ENCODE measurements at regions not wholly inside any gene's neighbourhood (a gene's known extent, or its start where the extent isn't known, plus 50 kb on each side); places are given as distances from the start of the nearest gene placed in this dataset.

DNA sequence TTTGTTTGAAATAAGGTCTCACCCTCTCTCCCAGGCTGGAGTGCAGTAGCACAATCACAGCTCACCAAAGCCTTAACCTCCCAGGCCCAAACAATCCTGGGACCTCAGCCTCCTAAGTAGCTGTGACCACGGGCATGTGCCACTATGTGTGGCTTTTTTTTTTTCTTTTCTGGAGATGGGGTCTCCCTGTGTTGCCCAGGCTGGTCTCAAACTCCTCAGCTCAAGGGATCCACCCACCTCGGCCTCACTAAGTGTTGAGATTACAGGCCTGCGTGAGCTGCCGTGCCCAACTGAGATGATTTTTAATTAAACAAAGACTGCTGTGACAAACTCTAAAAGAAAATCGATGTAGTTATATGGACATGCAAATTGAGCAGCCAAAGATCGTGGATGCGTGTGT is 768.4 kb upstream of the ADGRL2 start:
- DNase-seq, result no peak

GRCh38 chr1:81030441-81030840 is 770.3 kb upstream of the ADGRL2 start:
- no peak for DNase-seq

- DNase-seq, result no peak
Observed at GRCh38 chr1:81029266-81029665, 771.5 kb upstream of the ADGRL2 start.

- no peak for DNase-seq
Observed at GRCh38 chr1:81023187-81023724, 777.5 kb upstream of the ADGRL2 start.

GRCh38 chr1:81021134-81021533 is 779.6 kb upstream of the ADGRL2 start:
- no peak for DNase-seq

DNA sequence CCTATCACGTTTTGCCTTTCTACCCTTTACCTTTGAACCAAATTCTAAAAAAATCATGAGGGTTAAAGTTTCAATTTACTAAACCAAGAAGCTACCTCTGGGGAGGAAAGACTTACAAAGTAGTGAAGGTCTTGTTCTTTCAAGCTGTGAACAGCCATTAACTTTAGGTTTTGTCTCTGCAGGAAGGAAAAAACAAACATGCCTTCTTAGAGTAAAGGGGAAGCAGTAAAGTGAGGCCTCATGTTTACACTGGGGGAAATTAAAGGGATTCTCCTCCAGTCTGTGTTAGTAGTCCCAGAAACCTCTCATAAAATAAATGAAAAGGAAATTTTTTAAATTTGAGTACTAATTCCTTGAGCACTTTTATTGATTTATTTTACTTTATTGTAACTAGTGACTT is 780.2 kb upstream of the ADGRL2 start:
- no peak for DNase-seq

- no peak for DNase-seq
Observed at GRCh38 chr1:81010126-81010525, 790.6 kb upstream of the ADGRL2 start.

- no peak for DNase-seq
Observed at GRCh38 chr1:81008293-81008692, 792.4 kb upstream of the ADGRL2 start.

DNA sequence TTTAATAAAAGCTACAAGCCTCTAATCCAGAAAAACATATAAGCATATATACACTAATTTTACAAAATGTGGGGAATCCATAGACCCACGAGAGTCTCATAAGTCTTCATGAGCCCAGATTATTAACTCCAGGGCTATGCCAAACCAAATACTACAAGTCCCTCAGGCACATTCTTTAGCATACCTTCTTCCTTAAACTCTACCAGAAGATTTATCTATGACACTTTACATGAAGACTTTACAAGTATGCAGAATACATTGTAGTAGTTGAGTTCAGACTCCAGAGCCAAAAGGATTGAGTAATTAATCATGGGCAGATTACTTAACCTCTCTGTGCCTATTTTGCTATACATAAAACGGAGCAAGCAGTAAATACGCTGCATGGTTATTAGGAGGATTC is 793.7 kb upstream of the ADGRL2 start:
- no peak for DNase-seq

DNA sequence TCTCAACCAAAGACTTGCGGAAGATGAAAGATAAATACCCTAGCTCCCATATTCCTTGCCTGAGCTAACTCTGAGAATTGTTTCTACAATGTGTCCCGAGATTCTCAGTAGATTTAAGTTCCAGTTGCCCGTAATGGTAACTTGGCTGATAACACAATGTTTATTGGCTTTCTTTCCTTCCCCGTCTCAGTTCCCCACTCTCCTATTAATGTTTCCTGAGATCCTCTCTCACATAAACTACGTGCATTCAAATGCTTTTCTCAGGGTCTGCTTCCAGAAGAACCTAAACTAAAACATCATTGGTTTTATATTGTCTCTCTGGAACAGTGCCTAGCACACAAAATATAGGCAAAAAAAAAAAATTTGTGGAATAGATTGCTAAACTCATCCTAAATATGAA is 794.2 kb upstream of the ADGRL2 start:
- no peak for DNase-seq

DNA sequence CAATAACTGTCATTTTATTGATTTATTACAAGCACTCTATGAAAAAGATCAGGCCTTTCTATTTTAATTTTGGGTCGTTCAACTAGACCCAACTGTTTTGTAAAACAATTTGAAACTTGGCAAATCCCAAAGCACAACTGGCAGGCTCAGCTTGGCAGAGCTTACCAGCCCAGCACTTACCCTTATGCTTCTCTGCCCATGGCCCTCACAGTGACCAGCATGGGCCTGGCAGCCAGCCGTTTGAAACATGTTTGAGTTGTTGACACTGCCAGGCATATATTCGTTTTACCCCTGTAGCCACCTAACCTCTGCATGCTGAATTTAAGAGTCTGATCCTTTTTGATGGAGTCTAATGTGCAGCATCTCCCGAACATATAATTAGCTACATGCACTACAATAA is 796.7 kb upstream of the ADGRL2 start:
- DNase-seq, result no peak

GRCh38 chr1:80994934-80995333 is 805.8 kb upstream of the ADGRL2 start:
- DNase-seq, result no peak

- DNase-seq, result no peak
Observed at GRCh38 chr1:80994038-80994437, 806.7 kb upstream of the ADGRL2 start.

- DNase-seq, result no peak
Observed at GRCh38 chr1:80993154-80993980, 807.4 kb upstream of the ADGRL2 start.

DNA sequence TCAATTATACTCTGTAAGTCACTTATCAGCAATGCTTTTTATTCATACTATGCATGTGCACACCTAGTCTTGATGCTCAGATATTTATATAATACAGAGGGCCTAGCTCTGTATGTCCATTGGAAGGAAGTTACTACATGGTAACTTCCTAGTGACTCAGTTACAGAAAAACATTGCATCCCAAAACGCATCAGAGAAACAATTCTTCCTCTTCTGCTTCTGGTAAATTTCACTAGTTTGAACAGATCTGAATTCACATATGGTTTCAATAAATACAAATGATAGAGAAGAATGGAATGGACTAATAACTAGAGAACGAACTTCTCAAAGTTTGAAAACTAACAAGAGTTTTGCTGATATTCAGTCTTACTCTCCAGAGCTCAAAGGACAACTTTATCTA is 811.3 kb upstream of the ADGRL2 start:
- no peak for DNase-seq

- no peak for DNase-seq
Observed at GRCh38 chr1:80988926-80989325, 811.8 kb upstream of the ADGRL2 start.

- DNase-seq, result no peak
Observed at GRCh38 chr1:80987824-80988223, 812.9 kb upstream of the ADGRL2 start.

- DNase-seq, result no peak
Observed at GRCh38 chr1:80987106-80987505, 813.6 kb upstream of the ADGRL2 start.

GRCh38 chr1:80982831-80983230 is 817.9 kb upstream of the ADGRL2 start:
- no peak for DNase-seq

GRCh38 chr1:80973101-80973500 is 827.6 kb upstream of the ADGRL2 start:
- no peak for DNase-seq

DNA sequence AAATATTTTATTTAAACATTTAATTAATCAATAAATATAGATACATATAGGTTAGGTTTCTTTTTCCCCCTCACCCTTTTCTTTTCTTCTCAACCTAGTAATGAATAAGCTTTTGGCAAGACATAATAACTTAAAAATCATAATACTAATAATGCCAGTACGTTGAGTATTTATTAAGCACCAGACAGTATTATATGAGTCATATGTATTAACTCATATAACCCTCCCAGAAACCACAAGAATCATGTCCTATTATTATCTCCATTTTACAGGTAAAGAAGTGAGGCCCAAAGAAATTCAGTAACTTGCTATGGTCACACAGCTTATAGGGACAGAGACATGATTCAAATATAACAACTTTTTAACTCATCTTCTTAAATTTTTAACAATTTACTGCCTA is 834.5 kb upstream of the ADGRL2 start:
- DNase-seq, result no peak

GRCh38 chr1:80962564-80962963 is 838.2 kb upstream of the ADGRL2 start:
- DNase-seq, result no peak

DNA sequence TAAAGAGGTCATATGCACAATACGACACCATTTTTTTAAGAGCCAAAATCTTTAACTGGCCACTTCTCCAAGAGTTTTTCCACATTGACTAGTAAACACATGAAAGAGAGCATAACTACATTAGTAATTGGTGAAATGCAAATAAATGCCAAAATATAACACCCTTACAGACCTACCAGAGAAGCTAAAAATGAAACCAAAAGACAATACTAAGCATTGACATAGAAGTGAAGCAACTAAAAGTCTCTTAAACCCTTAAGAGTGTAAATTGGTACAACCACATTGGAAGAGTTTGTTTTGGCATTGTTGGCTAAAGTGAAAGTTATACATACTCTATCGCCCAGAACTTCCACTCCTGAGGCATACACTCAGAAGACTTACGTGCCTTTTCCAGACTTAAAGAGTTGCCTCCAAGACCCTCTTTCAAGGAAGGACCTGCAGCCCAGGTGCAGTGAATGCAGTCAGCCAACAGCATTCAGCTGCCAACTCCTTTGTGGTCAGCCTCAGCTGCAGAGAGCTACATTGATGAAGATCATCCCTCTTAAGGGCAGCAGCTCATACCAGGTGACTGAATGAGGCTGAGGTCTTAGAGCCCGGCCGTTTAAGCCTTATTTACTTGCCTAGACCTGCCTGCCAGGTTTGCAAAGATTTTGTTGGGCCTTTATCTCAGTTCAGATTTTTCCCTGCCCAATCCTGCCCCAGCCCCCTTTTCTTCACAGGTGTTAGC is 839.1 kb upstream of the ADGRL2 start:
- no peak for DNase-seq

- DNase-seq, result no peak
Observed at GRCh38 chr1:80933346-80933745, 867.4 kb upstream of the ADGRL2 start.

All from 8988T (cell line).